GM12878 (cell line): ENCODE measurements at regions not wholly inside any gene's neighbourhood (a gene's known extent, or its start where the extent isn't known, plus 50 kb on each side); places are given as distances from the start of the nearest gene placed in this dataset.

Experiments used
- ATAC-seq: fragments of 200-7000 bp; cut with Tn5 transposase; 3 replicates; pipeline ENCODE4 v1.9.1; 2020; ENCODE audit warnings: mild to moderate bottlenecking, moderate library complexity
- BruUV-seq: library from RNA; stranded (reverse); fragments of 400-500 nt; replicated peaks from 2 replicates; lab custom pipeline; 2021; lab: Mats Ljungman, UMichigan
- CTCF ChIA-PET: fragments of 300-600 bp; sonication (Branson Sonifier 250); formaldehyde crosslinking; extraction: SDS; loops from one replicate; lab custom pipeline; 2021; ENCODE audit warnings: inconsistent platforms; lab: Yijun Ruan, JAX
- POLR2A ChIA-PET: fragments of 350-600 bp; formaldehyde crosslinking; extraction: SDS; loops from one replicate; lab custom pipeline; 2021; ENCODE audit warnings: inconsistent platforms; lab: Charles Lee
- RAD21 ChIA-PET: fragments of 300-600 bp; sonication (Branson Sonifier 250); formaldehyde crosslinking; loops from one replicate; lab custom pipeline; 2023; ENCODE audit warnings: antibody characterized with exemption; ENCODE audit not compliant: unreplicated experiment; lab: Charles Lee
- SMC1A ChIA-PET: fragments of 300-600 bp; sonication (Branson Sonifier 250); formaldehyde crosslinking; loops from one replicate; lab custom pipeline; 2023; ENCODE audit not compliant: unreplicated experiment, uncharacterized antibody; lab: Charles Lee
- DNase-seq: peaks from one replicate; pipeline ENCODE4 v3.0.0-alpha.2; 2011; ENCODE audit warnings: low read depth, low spot score
- FAIRE-seq: peaks from 3 replicates; lab custom pipeline; 2011; peaks lifted over from hg19 to GRCh38; lab: Jason Lieb, UNC
- H2AFZ ChIP-seq: 2 replicates; pipeline ENCODE4 v1.6.0; 2011; ENCODE audit warnings: low read depth, low read length, control low read depth; ENCODE audit not compliant: control insufficient read depth
- H3K27ac ChIP-seq: 2 replicates; pipeline ENCODE4 v1.5.1; 2011; ENCODE audit warnings: control low read depth; ENCODE audit not compliant: control insufficient read depth, insufficient read depth
- H3K27me3 ChIP-seq, 2 experiments: replicated peaks in 1 of 2; 2 replicates each; pipeline versions ENCODE4 v1.6.0 to v1.6.1; 2011; ENCODE audit warnings: low read length in 1 of 2; ENCODE audit not compliant: control insufficient read depth in 2 of 2, insufficient read depth in 2 of 2
- H3K36me3 ChIP-seq, 2 experiments: 2 replicates each; pipeline ENCODE4 v1.5.1; 2011; ENCODE audit warnings: low read length in 1 of 2; ENCODE audit not compliant: control insufficient read depth in 2 of 2, insufficient read depth in 2 of 2
- H3K4me1 ChIP-seq: 2 replicates; pipeline ENCODE4 v1.6.1; 2011; ENCODE audit warnings: mild to moderate bottlenecking, low read length, moderate library complexity, mixed read lengths; ENCODE audit not compliant: control insufficient read depth, insufficient read depth
- H3K4me2 ChIP-seq: 2 replicates; pipeline ENCODE4 v1.6.0; 2011; ENCODE audit warnings: control low read depth; ENCODE audit not compliant: control insufficient read depth, insufficient read depth
- H3K4me3 ChIP-seq: fragments of 200-600 bp; sonication (generic); 2 replicates; pipeline ENCODE4 v1.5.1; 2016
- H3K79me2 ChIP-seq: 2 replicates; pipeline ENCODE4 v1.6.0; 2011; ENCODE audit warnings: low read length; ENCODE audit not compliant: control insufficient read depth, insufficient read depth
- H3K9ac ChIP-seq: 2 replicates; pipeline ENCODE4 v1.8.0; 2011; ENCODE audit warnings: low read length, control low read depth, mixed read lengths; ENCODE audit not compliant: control insufficient read depth, insufficient read depth
- H3K9me3 ChIP-seq: replicated peaks from 3 replicates; pipeline ENCODE4 v1.5.1; 2011; ENCODE audit warnings: mild to moderate bottlenecking, low read length; ENCODE audit not compliant: control insufficient read depth, insufficient read depth
- H4K20me1 ChIP-seq: 2 replicates; pipeline ENCODE4 v1.6.0; 2011; ENCODE audit not compliant: control insufficient read depth, insufficient read depth
- CBX5 ChIP-seq: sonication (generic); IDR thresholded peaks from 2 replicates; pipeline ENCODE4 v1.6.1; 2016; ENCODE audit warnings: low read depth, moderate library complexity, mild to moderate bottlenecking, inconsistent platforms
- CHD4 ChIP-seq: fragments of 200-600 bp; sonication (generic); IDR thresholded peaks from 2 replicates; pipeline ENCODE4 v1.6.1; 2016; ENCODE audit warnings: mild to moderate bottlenecking
- EED ChIP-seq: sonication (generic); IDR thresholded peaks from 2 replicates; pipeline ENCODE4 v1.6.1; 2016; ENCODE audit warnings: antibody characterized with exemption, low read depth
- FOS ChIP-seq: IDR thresholded peaks from 3 replicates; pipeline ENCODE4 v1.6.1; 2011; ENCODE audit warnings: borderline replicate concordance; ENCODE audit not compliant: insufficient read length; ENCODE audit errors: extremely low read depth
- IRF4 ChIP-seq: IDR thresholded peaks from 2 replicates; pipeline ENCODE4 v1.6.1; 2011; ENCODE audit warnings: low read depth, low read length
- KDM1A ChIP-seq: fragments of 200-600 bp; sonication (generic); IDR thresholded peaks from 2 replicates; pipeline ENCODE4 v1.6.1; 2016; ENCODE audit warnings: borderline replicate concordance
- KLF5 ChIP-seq: fragments of 450-650 bp; IDR thresholded peaks from 2 replicates; pipeline ENCODE4 v1.6.1; 2014; ENCODE audit warnings: mild to moderate bottlenecking; ENCODE audit not compliant: partially characterized antibody
- MTA2 ChIP-seq: fragments of 450-650 bp; IDR thresholded peaks from 2 replicates; pipeline ENCODE4 v1.6.1; 2016; ENCODE audit warnings: low read depth, mild to moderate bottlenecking, moderate library complexity
- PML ChIP-seq: IDR thresholded peaks from 2 replicates; pipeline ENCODE4 v1.6.1; 2012; ENCODE audit warnings: low read length, inconsistent platforms
- POLR2AphosphoS2 ChIP-seq: IDR thresholded peaks from 2 replicates; pipeline ENCODE4 v1.6.1; 2011; ENCODE audit warnings: low read depth, mild to moderate bottlenecking, low read length, improper control_type of control experiment, moderate library complexity
- RB1 ChIP-seq: fragments of 450-650 bp; formaldehyde crosslinking; IDR thresholded peaks from 2 replicates; pipeline ENCODE4 v1.6.1; 2017; ENCODE audit warnings: mild to moderate bottlenecking, borderline replicate concordance
- RCOR1 ChIP-seq: conservative IDR thresholded peaks from 2 replicates; pipeline ENCODE4 v1.6.1; 2012; ENCODE audit warnings: low read depth, low read length, improper control_type of control experiment
- SMAD1 ChIP-seq: fragments of 450-650 bp; IDR thresholded peaks from 2 replicates; pipeline ENCODE4 v1.6.1; 2018; ENCODE audit warnings: mild to moderate bottlenecking, low read depth; ENCODE audit not compliant: partially characterized antibody
- SREBF1 ChIP-seq: IDR thresholded peaks from 2 replicates; pipeline ENCODE4 v1.6.1; 2012; ENCODE audit warnings: mild to moderate bottlenecking, low read length
- TAF1 ChIP-seq: IDR thresholded peaks from 2 replicates; pipeline ENCODE4 v1.6.1; 2011; ENCODE audit warnings: mild to moderate bottlenecking, low read depth, low read length, borderline replicate concordance
- TBL1XR1 ChIP-seq: IDR thresholded peaks from 2 replicates; pipeline ENCODE4 v1.6.1; 2012; ENCODE audit warnings: low read depth, low read length, improper control_type of control experiment
- TCF7 ChIP-seq: IDR thresholded peaks from 2 replicates; pipeline ENCODE4 v1.6.1; 2014; ENCODE audit warnings: antibody characterized with exemption, borderline replicate concordance
- ZBTB4 ChIP-seq: fragments of 450-650 bp; formaldehyde crosslinking; IDR thresholded peaks from 2 replicates; pipeline ENCODE4 v1.4.0; 2022; ENCODE audit warnings: mild to moderate bottlenecking, moderate library complexity
- WGBS: methylation state at CpG from one replicate; pipeline ENCODE4 v1.1.6; 2016; ENCODE audit warnings: low lambda C conversion rate; ENCODE audit not compliant: insufficient replicate concordance, insufficient coverage; ENCODE audit errors: missing lambda C conversion rate; 5-methylcytosine and 5-hydroxymethylcytosine counted together
- in situ Hi-C: fragments of 300-500 bp; cut with MboI; formaldehyde crosslinking; loops from 9 replicates; pipeline ENCODE4 v1.14.3; 2018; ENCODE audit warnings: mixed read lengths
- intact Hi-C: fragments of 100-400 bp; cut with micrococcal nuclease; formaldehyde crosslinking; loops from one replicate; pipeline ENCODE4 v1.14.2; 2022; ENCODE audit not compliant: unreplicated experiment
- TF ChIP-seq, protein P1 (sequence below): fragments of 450-650 bp; IDR thresholded peaks from 2 replicates; pipeline ENCODE4 v1.6.1; 2017; ENCODE audit warnings: mild to moderate bottlenecking
- TF ChIP-seq, protein P2 (sequence below): IDR thresholded peaks from 2 replicates; pipeline ENCODE4 v1.6.1; 2011; ENCODE audit warnings: low read depth, low read length, improper control_type of control experiment, borderline replicate concordance

GRCh38 chr2:62326735-62327134 is 130.8 kb downstream of the B3GNT2 start (continued):
- TF ChIP-seq FOS = no peak
- TF ChIP-seq CBX5 = no peak
- no peak for TF ChIP-seq ZBTB4 (CRISPR knock-in tag)
- no peak for TF ChIP-seq CHD4

- TF ChIP-seq IRF4 = no peak
- TF ChIP-seq KDM1A = no peak
- TF ChIP-seq EED = no peak
- no peak for TF ChIP-seq TAF1
- TF ChIP-seq KLF5 = peak; percentile 39
- no peak for TF ChIP-seq POLR2AphosphoS2
- TF ChIP-seq SMAD1 = no peak
- TF ChIP-seq PML = no peak
- no peak for TF ChIP-seq MTA2
- no peak for TF ChIP-seq TCF7
- TF ChIP-seq, protein P1, sequence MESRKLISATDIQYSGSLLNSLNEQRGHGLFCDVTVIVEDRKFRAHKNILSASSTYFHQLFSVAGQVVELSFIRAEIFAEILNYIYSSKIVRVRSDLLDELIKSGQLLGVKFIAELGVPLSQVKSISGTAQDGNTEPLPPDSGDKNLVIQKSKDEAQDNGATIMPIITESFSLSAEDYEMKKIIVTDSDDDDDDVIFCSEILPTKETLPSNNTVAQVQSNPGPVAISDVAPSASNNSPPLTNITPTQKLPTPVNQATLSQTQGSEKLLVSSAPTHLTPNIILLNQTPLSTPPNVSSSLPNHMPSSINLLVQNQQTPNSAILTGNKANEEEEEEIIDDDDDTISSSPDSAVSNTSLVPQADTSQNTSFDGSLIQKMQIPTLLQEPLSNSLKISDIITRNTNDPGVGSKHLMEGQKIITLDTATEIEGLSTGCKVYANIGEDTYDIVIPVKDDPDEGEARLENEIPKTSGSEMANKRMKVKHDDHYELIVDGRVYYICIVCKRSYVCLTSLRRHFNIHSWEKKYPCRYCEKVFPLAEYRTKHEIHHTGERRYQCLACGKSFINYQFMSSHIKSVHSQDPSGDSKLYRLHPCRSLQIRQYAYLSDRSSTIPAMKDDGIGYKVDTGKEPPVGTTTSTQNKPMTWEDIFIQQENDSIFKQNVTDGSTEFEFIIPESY = peak; percentile 78; the same call in 1 of the 2 replicates
- peak; percentile 81; the same call in 1 of the 2 replicates for TF ChIP-seq CBX5
- TF ChIP-seq TBL1XR1 = no peak
- TF ChIP-seq RB1 = no peak
- TF ChIP-seq RCOR1 = no peak
- TF ChIP-seq SREBF1 = no peak
- TF ChIP-seq, protein P2, sequence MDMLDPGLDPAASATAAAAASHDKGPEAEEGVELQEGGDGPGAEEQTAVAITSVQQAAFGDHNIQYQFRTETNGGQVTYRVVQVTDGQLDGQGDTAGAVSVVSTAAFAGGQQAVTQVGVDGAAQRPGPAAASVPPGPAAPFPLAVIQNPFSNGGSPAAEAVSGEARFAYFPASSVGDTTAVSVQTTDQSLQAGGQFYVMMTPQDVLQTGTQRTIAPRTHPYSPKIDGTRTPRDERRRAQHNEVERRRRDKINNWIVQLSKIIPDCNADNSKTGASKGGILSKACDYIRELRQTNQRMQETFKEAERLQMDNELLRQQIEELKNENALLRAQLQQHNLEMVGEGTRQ = no peak
- no peak overlapping the region for H3K4me2 ChIP-seq
- no peaks in the 10 kb centered on the region for H3K79me2 ChIP-seq
- peaks cover 14% of the 10 kb centered on the region; the same call in 2 of the 3 replicates for H3K9me3 ChIP-seq
- FAIRE-seq (no peak), DNase-seq (no peak), ATAC-seq (no peak)
- in situ Hi-C loops (no loop called here), intact Hi-C loops (no loop called here)
- H2AFZ ChIP-seq = no peak overlapping the region
- no peak overlapping the region for H3K9ac ChIP-seq
- no TSS peak for BruUV-seq
- H3K4me3 ChIP-seq = no peak overlapping the region
- ChIA-PET RAD21 (interaction anchor here (2.1 kb wide), 1 partner anchor 9 kb away, joined by 7 read pairs; no protein-coding TSS in a partner anchor), CTCF (interaction anchor here (1.3 kb wide), 1 partner anchor 18 kb away, joined by 4 read pairs; no protein-coding TSS in a partner anchor), SMC1A (interaction anchor here (1.2 to 26.8 kb wide), 3 partner anchors 10 to 77 kb away, joined by 3 to 467 read pairs (median 5); no protein-coding TSS in a partner anchor), POLR2A (no interaction called here)
- H3K27ac ChIP-seq = no peak overlapping the region
- peaks cover 22% of the 10 kb centered on the region for H3K4me1 ChIP-seq
- WGBS = 89% methylated on average over 5 of the region's 5 CpGs
- H4K20me1 ChIP-seq = no peaks in the 10 kb centered on the region
- no peaks in the 10 kb centered on the region for H3K36me3 ChIP-seq
- H3K27me3 ChIP-seq = no peaks in the 10 kb centered on the region
Measured at GRCh38 chr2:62325398-62325797, 129.5 kb downstream of the B3GNT2 start.
